GM12878 (cell line): ENCODE measurements at regions not wholly inside any gene's neighbourhood (a gene's known extent, or its start where the extent isn't known, plus 50 kb on each side); places are given as distances from the start of the nearest gene placed in this dataset.

Source experiments
- ATAC-seq: fragments of 200-7000 bp; cut with Tn5 transposase; 3 replicates; pipeline ENCODE4 v1.9.1; 2020; ENCODE audit warnings: mild to moderate bottlenecking, moderate library complexity
- BruUV-seq: library from RNA; stranded (reverse); fragments of 400-500 nt; replicated peaks from 2 replicates; lab custom pipeline; 2021; lab: Mats Ljungman, UMichigan
- CTCF ChIA-PET: fragments of 300-600 bp; sonication (Branson Sonifier 250); formaldehyde crosslinking; extraction: SDS; loops from one replicate; lab custom pipeline; 2021; ENCODE audit warnings: inconsistent platforms; lab: Yijun Ruan, JAX
- POLR2A ChIA-PET: fragments of 350-600 bp; formaldehyde crosslinking; extraction: SDS; loops from one replicate; lab custom pipeline; 2021; ENCODE audit warnings: inconsistent platforms; lab: Charles Lee
- RAD21 ChIA-PET: fragments of 300-600 bp; sonication (Branson Sonifier 250); formaldehyde crosslinking; loops from one replicate; lab custom pipeline; 2023; ENCODE audit warnings: antibody characterized with exemption; ENCODE audit not compliant: unreplicated experiment; lab: Charles Lee
- SMC1A ChIA-PET: fragments of 300-600 bp; sonication (Branson Sonifier 250); formaldehyde crosslinking; loops from one replicate; lab custom pipeline; 2023; ENCODE audit not compliant: unreplicated experiment, uncharacterized antibody; lab: Charles Lee
- DNase-seq: peaks from one replicate; pipeline ENCODE4 v3.0.0-alpha.2; 2011; ENCODE audit warnings: low read depth, low spot score
- FAIRE-seq: peaks from 3 replicates; lab custom pipeline; 2011; peaks lifted over from hg19 to GRCh38; lab: Jason Lieb, UNC
- H2AFZ ChIP-seq: 2 replicates; pipeline ENCODE4 v1.6.0; 2011; ENCODE audit warnings: low read depth, low read length, control low read depth; ENCODE audit not compliant: control insufficient read depth
- H3K27ac ChIP-seq: 2 replicates; pipeline ENCODE4 v1.5.1; 2011; ENCODE audit warnings: control low read depth; ENCODE audit not compliant: control insufficient read depth, insufficient read depth
- H3K27me3 ChIP-seq, 2 experiments: replicated peaks in 1 of 2; 2 replicates each; pipeline versions ENCODE4 v1.6.0 to v1.6.1; 2011; ENCODE audit warnings: low read length in 1 of 2; ENCODE audit not compliant: control insufficient read depth in 2 of 2, insufficient read depth in 2 of 2
- H3K36me3 ChIP-seq, 2 experiments: 2 replicates each; pipeline ENCODE4 v1.5.1; 2011; ENCODE audit warnings: low read length in 1 of 2; ENCODE audit not compliant: control insufficient read depth in 2 of 2, insufficient read depth in 2 of 2
- H3K4me1 ChIP-seq: 2 replicates; pipeline ENCODE4 v1.6.1; 2011; ENCODE audit warnings: mild to moderate bottlenecking, low read length, moderate library complexity, mixed read lengths; ENCODE audit not compliant: control insufficient read depth, insufficient read depth
- H3K4me2 ChIP-seq: 2 replicates; pipeline ENCODE4 v1.6.0; 2011; ENCODE audit warnings: control low read depth; ENCODE audit not compliant: control insufficient read depth, insufficient read depth
- H3K4me3 ChIP-seq: fragments of 200-600 bp; sonication (generic); 2 replicates; pipeline ENCODE4 v1.5.1; 2016
- H3K79me2 ChIP-seq: 2 replicates; pipeline ENCODE4 v1.6.0; 2011; ENCODE audit warnings: low read length; ENCODE audit not compliant: control insufficient read depth, insufficient read depth
- H3K9ac ChIP-seq: 2 replicates; pipeline ENCODE4 v1.8.0; 2011; ENCODE audit warnings: low read length, control low read depth, mixed read lengths; ENCODE audit not compliant: control insufficient read depth, insufficient read depth
- H3K9me3 ChIP-seq: replicated peaks from 3 replicates; pipeline ENCODE4 v1.5.1; 2011; ENCODE audit warnings: mild to moderate bottlenecking, low read length; ENCODE audit not compliant: control insufficient read depth, insufficient read depth
- H4K20me1 ChIP-seq: 2 replicates; pipeline ENCODE4 v1.6.0; 2011; ENCODE audit not compliant: control insufficient read depth, insufficient read depth
- FOXK2 ChIP-seq: fragments of 450-650 bp; IDR thresholded peaks from 2 replicates; pipeline ENCODE4 v1.6.1; 2017; ENCODE audit warnings: mild to moderate bottlenecking, moderate library complexity
- FOXM1 ChIP-seq: IDR thresholded peaks from 2 replicates; pipeline ENCODE4 v1.6.1; 2012; ENCODE audit warnings: low read depth, mild to moderate bottlenecking, inconsistent platforms, low read length, moderate library complexity
- IRF5 ChIP-seq: fragments of 450-650 bp; IDR thresholded peaks from 2 replicates; pipeline ENCODE4 v1.6.1; 2017; ENCODE audit warnings: borderline replicate concordance
- MEF2B ChIP-seq: fragments of 450-650 bp; IDR thresholded peaks from 2 replicates; pipeline ENCODE4 v1.6.1; 2018; ENCODE audit warnings: mild to moderate bottlenecking, moderate library complexity; ENCODE audit not compliant: partially characterized antibody, poor library complexity, severe bottlenecking
- MYC ChIP-seq: IDR thresholded peaks from 2 replicates; pipeline ENCODE4 v1.6.1; 2011; ENCODE audit warnings: mild to moderate bottlenecking, low read length, moderate library complexity, inconsistent platforms; ENCODE audit not compliant: insufficient read depth, insufficient replicate concordance, insufficient read length, severe bottlenecking
- NR2F1 ChIP-seq: fragments of 450-650 bp; conservative IDR thresholded peaks from 2 replicates; pipeline ENCODE4 v1.6.1; 2017; ENCODE audit warnings: mild to moderate bottlenecking
- PML ChIP-seq: IDR thresholded peaks from 2 replicates; pipeline ENCODE4 v1.6.1; 2012; ENCODE audit warnings: low read length, inconsistent platforms
- RAD51 ChIP-seq: fragments of 450-650 bp; IDR thresholded peaks from 2 replicates; pipeline ENCODE4 v1.6.1; 2016; ENCODE audit warnings: moderate library complexity, mild to moderate bottlenecking, inconsistent platforms
- RBBP5 ChIP-seq: fragments of 200-600 bp; sonication (generic); conservative IDR thresholded peaks from 2 replicates; pipeline ENCODE4 v1.6.1; 2016
- REST ChIP-seq: IDR thresholded peaks from 2 replicates; pipeline ENCODE4 v1.6.1; 2012; ENCODE audit warnings: mild to moderate bottlenecking, low read depth, low read length
- RUNX3 ChIP-seq: IDR thresholded peaks from 2 replicates; pipeline ENCODE4 v1.6.1; 2012; ENCODE audit warnings: low read length, inconsistent platforms
- SMAD5 ChIP-seq: IDR thresholded peaks from 2 replicates; pipeline ENCODE4 v1.6.1; 2016; ENCODE audit warnings: antibody characterized with exemption, low read depth
- SRF ChIP-seq, 2 experiments: IDR thresholded peaks; 2 replicates each; pipeline ENCODE4 v1.6.1; 2011; ENCODE audit warnings: low read depth in 2 of 2, low read length in 2 of 2, mild to moderate bottlenecking in 1 of 2, moderate library complexity in 1 of 2
- ZBTB4 ChIP-seq: fragments of 450-650 bp; formaldehyde crosslinking; IDR thresholded peaks from 2 replicates; pipeline ENCODE4 v1.4.0; 2022; ENCODE audit warnings: mild to moderate bottlenecking, moderate library complexity
- ZNF622 ChIP-seq: fragments of 450-650 bp; IDR thresholded peaks from 2 replicates; pipeline ENCODE4 v1.6.1; 2017; ENCODE audit warnings: mild to moderate bottlenecking, inconsistent platforms
- WGBS: methylation state at CpG from one replicate; pipeline ENCODE4 v1.1.6; 2016; ENCODE audit warnings: low lambda C conversion rate; ENCODE audit not compliant: insufficient replicate concordance, insufficient coverage; ENCODE audit errors: missing lambda C conversion rate; 5-methylcytosine and 5-hydroxymethylcytosine counted together
- in situ Hi-C: fragments of 300-500 bp; cut with MboI; formaldehyde crosslinking; loops from 9 replicates; pipeline ENCODE4 v1.14.3; 2018; ENCODE audit warnings: mixed read lengths
- intact Hi-C: fragments of 100-400 bp; cut with micrococcal nuclease; formaldehyde crosslinking; loops from one replicate; pipeline ENCODE4 v1.14.2; 2022; ENCODE audit not compliant: unreplicated experiment

GRCh38 chr2:164015328-164016123 lies 279.7 kb upstream of the FIGN start:
- Histone ChIP-seq H3K4me1 (peaks cover 3% of the 10 kb centered on the region; the same call in 1 of the 2 replicates), H3K27ac (peak overlapping the region; percentile 56; the same call in 1 of the 2 replicates), H3K9me3 (no peaks in the 10 kb centered on the region), H2AFZ (peak overlapping the region; percentile 76), H3K36me3 (no peaks in the 10 kb centered on the region), H3K4me3 (no peak overlapping the region), H3K27me3 (no peaks in the 10 kb centered on the region; a peak in 1 of 4 replicates), H4K20me1 (no peaks in the 10 kb centered on the region), H3K4me2 (peak overlapping the region; percentile 87), H3K79me2 (no peaks in the 10 kb centered on the region), H3K9ac (no peak overlapping the region; the same call in 1 of the 2 replicates)
- in situ Hi-C loops = no loop called here
- no TSS peak for BruUV-seq
- FAIRE-seq (peak; percentile 93), DNase-seq (peak; percentile 96), ATAC-seq (peak; percentile 99)
- ChIA-PET RAD21 (no interaction called here), CTCF (interaction anchor here (0.6 to 1.3 kb wide), 6 partner anchors 13 to 613 kb away, joined by 3 to 4 read pairs (median 3); no protein-coding TSS in a partner anchor), POLR2A (no interaction called here), SMC1A (interaction anchor here (0.9 to 1.5 kb wide), 5 partner anchors 8 to 45 kb away, joined by 3 to 5 read pairs (median 4); no protein-coding TSS in a partner anchor)
- 10% methylated on average over 12 of the region's 12 CpGs for WGBS
- intact Hi-C loops = loop anchor here (10.0 kb wide), 1 partner anchor 739 kb away; no protein-coding TSS in a partner anchor
- TF ChIP-seq NR2F1 (peak; percentile 61; the same call in 1 of the 2 replicates), MEF2B (peak; percentile 48), ZBTB4 (CRISPR knock-in tag) (no peak), MYC (no peak), RBBP5 (no peak), ZNF622 (no peak), SMAD5 (no peak), FOXK2 (no peak), IRF5 (no peak), PML (peak; percentile 48; the same call in 1 of the 2 replicates), FOXM1 (peak; percentile 89; the same call in 1 of the 2 replicates), RAD51 (no peak; the same call in 1 of the 2 replicates), RUNX3 (peak; percentile 89), SRF (IDR thresholded peaks at IDR 0.05; ENCODE audit: low read depth in 2 of 2, low read length in 2 of 2) (0 out of 4 replicates have a peak, but pooled peaks of 1 of the 2 experiments have one; percentile 4), REST (no peak)
